H1 (cell line): ENCODE measurements at regions not wholly inside any gene's neighbourhood (a gene's known extent, or its start where the extent isn't known, plus 50 kb on each side); places are given as distances from the start of the nearest gene placed in this dataset.

Source experiments
- ATF3 ChIP-seq: IDR thresholded peaks from 2 replicates; pipeline ENCODE4 v1.6.1; 2011; ENCODE audit warnings: low read depth, mild to moderate bottlenecking, low read length; ENCODE audit not compliant: insufficient read depth
- CHD2 ChIP-seq: IDR thresholded peaks from 2 replicates; pipeline ENCODE4 v1.6.1; 2012; ENCODE audit warnings: low read length, improper control_type of control experiment
- EP300 ChIP-seq, 2 experiments: IDR thresholded peaks; 1 replicate in 1 of 2; 2 replicates in 1 of 2; pipeline ENCODE4 v1.6.1; 2011 to 2012; ENCODE audit warnings: low read depth in 2 of 2, low read length in 2 of 2, mild to moderate bottlenecking in 2 of 2, borderline replicate concordance in 1 of 2, inconsistent platforms in 1 of 2, moderate library complexity in 1 of 2
- JUN ChIP-seq: IDR thresholded peaks from 2 replicates; pipeline ENCODE4 v1.6.1; 2011; ENCODE audit warnings: low read depth, mild to moderate bottlenecking, improper control_type of control experiment, low read length
- PHF8 ChIP-seq: fragments of 200-600 bp; sonication (generic); conservative IDR thresholded peaks from 2 replicates; pipeline ENCODE4 v1.7.1; 2012; ENCODE audit warnings: low read depth, mild to moderate bottlenecking, inconsistent platforms, low read length, moderate library complexity
- RBBP5 ChIP-seq: IDR thresholded peaks from 2 replicates; pipeline ENCODE4 v1.7.1; 2012; ENCODE audit warnings: low read depth, mild to moderate bottlenecking, inconsistent platforms, low read length, moderate library complexity, borderline replicate concordance
- SAP30 ChIP-seq: fragments of 300-600 bp; sonication (generic); IDR thresholded peaks from 2 replicates; pipeline ENCODE4 v1.7.1; 2012; ENCODE audit warnings: low read length, moderate library complexity, mild to moderate bottlenecking, inconsistent platforms; ENCODE audit not compliant: insufficient read depth, insufficient replicate concordance
- SIN3A ChIP-seq, 2 experiments: IDR thresholded peaks in 1 of 2; conservative IDR thresholded peaks in 1 of 2; 2 replicates each; pipeline ENCODE4 v1.6.1; 2011 to 2012; ENCODE audit warnings: low read length in 2 of 2, improper control_type of control experiment in 1 of 2, low read depth in 1 of 2, mild to moderate bottlenecking in 1 of 2
- TEAD4 ChIP-seq: IDR thresholded peaks from 2 replicates; pipeline ENCODE4 v1.6.1; 2012; ENCODE audit warnings: low read depth, low read length, inconsistent platforms, mixed read lengths
- TF ChIP-seq, protein P1 (sequence below), 3 experiments: IDR thresholded peaks; 1 replicate in 2 of 3; 2 replicates in 1 of 3; pipeline versions ENCODE4 v1.5.1 to v1.6.1; 2011; ENCODE audit warnings: low read length in 3 of 3, mild to moderate bottlenecking in 3 of 3, inconsistent platforms in 2 of 3, low read depth in 1 of 3, moderate library complexity in 1 of 3; ENCODE audit not compliant: insufficient read depth in 1 of 3; ENCODE audit errors: control extremely low read depth in 1 of 3

- TF ChIP-seq PHF8: no peak
- TF ChIP-seq, protein P1, sequence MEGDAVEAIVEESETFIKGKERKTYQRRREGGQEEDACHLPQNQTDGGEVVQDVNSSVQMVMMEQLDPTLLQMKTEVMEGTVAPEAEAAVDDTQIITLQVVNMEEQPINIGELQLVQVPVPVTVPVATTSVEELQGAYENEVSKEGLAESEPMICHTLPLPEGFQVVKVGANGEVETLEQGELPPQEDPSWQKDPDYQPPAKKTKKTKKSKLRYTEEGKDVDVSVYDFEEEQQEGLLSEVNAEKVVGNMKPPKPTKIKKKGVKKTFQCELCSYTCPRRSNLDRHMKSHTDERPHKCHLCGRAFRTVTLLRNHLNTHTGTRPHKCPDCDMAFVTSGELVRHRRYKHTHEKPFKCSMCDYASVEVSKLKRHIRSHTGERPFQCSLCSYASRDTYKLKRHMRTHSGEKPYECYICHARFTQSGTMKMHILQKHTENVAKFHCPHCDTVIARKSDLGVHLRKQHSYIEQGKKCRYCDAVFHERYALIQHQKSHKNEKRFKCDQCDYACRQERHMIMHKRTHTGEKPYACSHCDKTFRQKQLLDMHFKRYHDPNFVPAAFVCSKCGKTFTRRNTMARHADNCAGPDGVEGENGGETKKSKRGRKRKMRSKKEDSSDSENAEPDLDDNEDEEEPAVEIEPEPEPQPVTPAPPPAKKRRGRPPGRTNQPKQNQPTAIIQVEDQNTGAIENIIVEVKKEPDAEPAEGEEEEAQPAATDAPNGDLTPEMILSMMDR (IDR thresholded peaks at IDR 0.05; ENCODE audit: control extremely low read depth in 1 of 3, insufficient read depth in 1 of 3, low read depth in 1 of 3, low read length in 3 of 3): no peak
- no peak for TF ChIP-seq EP300 (IDR thresholded peaks at IDR 0.05; ENCODE audit: borderline replicate concordance in 1 of 2, low read depth in 2 of 2, low read length in 2 of 2)
- TF ChIP-seq SAP30: no peak
- TF ChIP-seq CHD2: no peak
- TF ChIP-seq JUN: no peak
- no peak for TF ChIP-seq SIN3A (conservative IDR thresholded peaks at IDR 0.05 in 1 of 2, IDR thresholded peaks at IDR 0.05 in 1 of 2; ENCODE audit: low read depth in 1 of 2, low read length in 2 of 2)
- no peak for TF ChIP-seq ATF3
- TF ChIP-seq TEAD4: no peak
- TF ChIP-seq RBBP5: no peak
Observed at GRCh38 chr21:31803039-31804007, 69.5 kb upstream of the HUNK start (continued).
